ENCODE measurements at regions not wholly inside any gene's neighbourhood (a gene's known extent, or its start where the extent isn't known, plus 50 kb on each side); places are given as distances from the start of the nearest gene placed in this dataset.
"Not testable (repeated sequence)": the region's sequence is repeated elsewhere in the genome, so short reads cannot be mapped to it uniquely, and the experiment has no call there.

- intact Hi-C loops (cut with DNase I; ENCODE audit: low total_unique reads) = no loop called here
- H3K9me3 ChIP-seq = no peaks in the 10 kb centered on the region
- H3K4me1 ChIP-seq = peaks cover 0 to 6% (median 0%) of the 10 kb centered on the region in 4 donors
- no peak overlapping the region for H3K4me3 ChIP-seq
- no peak overlapping the region for H3K27ac ChIP-seq
- H3K27me3 ChIP-seq = no peaks in the 10 kb centered on the region
- no peak for TF ChIP-seq CTCF (IDR thresholded peaks at IDR 0.05)
- peak in 1 of 2 donors; percentile 12 for DNase-seq
- no peaks in the 10 kb centered on the region for H3K36me3 ChIP-seq
Observed at GRCh38 chr2:109719871-109720270, 74.2 kb upstream of the RGPD5 start.

- no peak overlapping the region for H3K27ac ChIP-seq
- no peaks in the 10 kb centered on the region for H3K27me3 ChIP-seq
- no peak overlapping the region for H3K4me3 ChIP-seq
- no peak for TF ChIP-seq CTCF (IDR thresholded peaks at IDR 0.05)
- no peaks in the 10 kb centered on the region for H3K36me3 ChIP-seq
- intact Hi-C loops (cut with DNase I; ENCODE audit: low total_unique reads) = no loop called here
- peak in 1 of 2 donors; percentile 25 for DNase-seq
- H3K9me3 ChIP-seq = no peaks in the 10 kb centered on the region
- peaks cover 0 to 6% (median 0%) of the 10 kb centered on the region in 4 donors for H3K4me1 ChIP-seq
Observed at GRCh38 chr2:109720380-109721106, 73.6 kb upstream of the RGPD5 start.

GRCh38 chr2:109721135-109721534 is 73.0 kb upstream of the RGPD5 start:
- no peak for TF ChIP-seq CTCF (IDR thresholded peaks at IDR 0.05)
- Histone ChIP-seq H3K36me3 (no peaks in the 10 kb centered on the region), H3K9me3 (no peaks in the 10 kb centered on the region), H3K27me3 (no peaks in the 10 kb centered on the region), H3K4me3 (no peak overlapping the region), H3K27ac (no peak overlapping the region), H3K4me1 (peaks cover 0 to 6% (median 0%) of the 10 kb centered on the region in 4 donors)
- intact Hi-C loops (cut with DNase I; ENCODE audit: low total_unique reads) = no loop called here
- DNase-seq = peak in 1 of 2 donors; percentile 16

- TF ChIP-seq CTCF (IDR thresholded peaks at IDR 0.05) = no peak
- H3K4me1 ChIP-seq = peaks cover 0 to 6% (median 0%) of the 10 kb centered on the region in 4 donors
- intact Hi-C loops (cut with DNase I; ENCODE audit: low total_unique reads) = no loop called here
- H3K36me3 ChIP-seq = no peaks in the 10 kb centered on the region
- H3K27ac ChIP-seq = no peak overlapping the region
- H3K9me3 ChIP-seq = no peaks in the 10 kb centered on the region
- peak in 1 of 2 donors; percentile 42 for DNase-seq
- no peaks in the 10 kb centered on the region for H3K27me3 ChIP-seq
- no peak overlapping the region for H3K4me3 ChIP-seq
Observed at GRCh38 chr2:109721626-109722025, 72.5 kb upstream of the RGPD5 start.

GRCh38 chr2:109722026-109722425 is 72.1 kb upstream of the RGPD5 start:
- H3K27ac ChIP-seq = no peak overlapping the region
- H3K4me3 ChIP-seq = no peak overlapping the region
- peaks cover 0 to 6% (median 0%) of the 10 kb centered on the region in 4 donors for H3K4me1 ChIP-seq
- no peaks in the 10 kb centered on the region for H3K9me3 ChIP-seq
- TF ChIP-seq CTCF (IDR thresholded peaks at IDR 0.05) = no peak
- intact Hi-C loops (cut with DNase I; ENCODE audit: low total_unique reads) = no loop called here
- H3K36me3 ChIP-seq = no peaks in the 10 kb centered on the region
- no peaks in the 10 kb centered on the region for H3K27me3 ChIP-seq
- DNase-seq = peak in 1 of 2 donors; percentile 33

GRCh38 chr2:109722640-109723039 is 71.5 kb upstream of the RGPD5 start:
- DNase-seq; H3K4me3 ChIP-seq; H3K9me3 ChIP-seq; H3K4me1 ChIP-seq; H3K27ac ChIP-seq; intact Hi-C loops (cut with DNase I; ENCODE audit: low total_unique reads); H3K27me3 ChIP-seq; H3K36me3 ChIP-seq: not testable (repeated sequence)

- DNase-seq = peak in 1 of 2 donors; percentile 7
- H3K4me3 ChIP-seq; H3K36me3 ChIP-seq; H3K27me3 ChIP-seq; H3K9me3 ChIP-seq; H3K4me1 ChIP-seq; H3K27ac ChIP-seq; intact Hi-C loops (cut with DNase I; ENCODE audit: low total_unique reads): not testable (repeated sequence)
Observed at GRCh38 chr2:109723153-109723552, 71.0 kb upstream of the RGPD5 start.

Data from tibial artery (tissue), 4 donors.